Hematopoietic multipotent progenitor cell treated with erythropoietin and hydrocortisone succinate and interleukin-3 and kit ligand, for 15 days (in vitro differentiated cells): ENCODE measurements at regions not wholly inside any gene's neighbourhood (a gene's known extent, or its start where the extent isn't known, plus 50 kb on each side); places are given as distances from the start of the nearest gene placed in this dataset.
A peak's percentile ranks its signal among the peaks of the same experiment; 100 is the strongest.

ENCODE experiments used
- DNase-seq: peaks from one replicate; pipeline ENCODE4 v3.0.0-alpha.2; 2015; ENCODE audit warnings: low spot score

DNA sequence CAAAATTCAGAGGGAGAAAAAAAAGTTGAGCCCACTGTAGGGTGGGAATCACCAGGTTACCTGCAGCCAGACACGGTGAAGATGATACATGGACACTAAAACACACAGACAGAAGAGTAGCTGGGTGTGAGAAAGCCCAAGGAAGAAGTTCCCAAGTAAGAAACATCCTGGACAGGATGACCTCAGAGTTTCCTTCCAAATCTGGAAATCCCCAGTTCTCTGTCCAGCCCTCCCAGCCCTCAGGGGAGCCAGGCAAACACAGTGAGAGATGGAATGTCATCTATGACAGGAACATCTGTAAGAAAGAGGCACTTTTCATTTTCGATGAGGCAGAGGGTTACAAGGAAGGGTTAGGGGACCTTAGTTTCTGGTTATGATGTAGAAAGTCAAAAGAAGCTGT, 125.1 kb upstream of the LYZL1 start:
- no peak for DNase-seq

DNA sequence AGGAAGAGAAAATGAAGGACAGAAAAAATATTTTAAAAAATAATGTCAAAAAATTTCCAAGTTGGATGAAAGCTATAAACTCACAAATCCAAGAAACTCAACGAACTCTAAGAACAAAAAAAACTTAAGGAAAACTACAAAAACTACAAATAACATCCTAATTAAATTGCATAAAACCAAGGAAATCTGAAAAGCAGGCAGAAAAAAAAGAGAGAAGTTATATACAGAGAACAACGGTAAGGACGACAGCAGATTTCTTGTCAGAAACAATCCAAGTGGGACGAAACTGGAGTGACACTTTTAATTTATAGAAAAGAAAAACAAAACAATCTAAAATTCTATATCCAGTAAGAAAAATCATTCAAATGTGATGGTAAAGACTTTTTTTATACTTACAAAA, 122.2 kb upstream of the LYZL1 start:
- no peak for DNase-seq

DNA sequence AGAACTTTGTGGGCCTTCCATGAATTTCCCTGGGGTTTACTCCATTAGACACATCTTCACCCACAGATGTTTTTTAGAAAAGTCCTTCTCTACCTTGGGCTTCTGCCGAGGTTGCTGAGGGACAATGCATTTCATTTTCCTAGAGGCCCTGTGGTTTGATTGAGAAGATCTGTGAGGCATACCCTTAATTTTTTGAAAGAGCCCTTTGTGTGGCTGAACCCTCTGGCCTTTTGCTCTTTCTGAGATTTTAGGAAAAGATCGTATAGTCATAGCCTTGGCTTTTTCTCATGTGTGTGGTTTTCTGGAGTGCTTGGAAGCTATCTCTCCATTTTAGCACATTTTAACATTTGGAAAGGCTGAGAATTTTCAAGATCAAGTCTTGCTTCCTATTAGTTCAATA, 119.8 kb upstream of the LYZL1 start:
- DNase-seq: no peak

DNA sequence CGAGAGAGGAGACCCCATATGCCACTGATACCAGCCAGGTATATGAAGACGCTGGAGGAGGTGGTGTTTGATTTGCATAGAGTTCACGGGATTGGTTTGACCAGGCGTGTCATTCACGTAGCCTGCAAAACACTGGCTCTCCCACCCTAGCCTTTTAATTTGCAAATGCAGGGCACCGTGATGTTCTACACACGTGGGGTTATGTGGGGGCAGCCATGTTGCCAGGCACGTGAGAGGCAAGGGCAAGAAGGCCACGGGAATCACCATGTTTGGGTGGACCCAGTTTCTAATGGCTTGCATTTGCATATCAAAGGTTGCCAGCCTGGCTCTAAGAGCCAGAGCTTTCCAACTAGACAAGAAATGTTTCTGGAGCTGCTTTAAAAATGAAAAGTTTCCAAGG, 117.2 kb upstream of the LYZL1 start:
- DNase-seq: no peak

DNA sequence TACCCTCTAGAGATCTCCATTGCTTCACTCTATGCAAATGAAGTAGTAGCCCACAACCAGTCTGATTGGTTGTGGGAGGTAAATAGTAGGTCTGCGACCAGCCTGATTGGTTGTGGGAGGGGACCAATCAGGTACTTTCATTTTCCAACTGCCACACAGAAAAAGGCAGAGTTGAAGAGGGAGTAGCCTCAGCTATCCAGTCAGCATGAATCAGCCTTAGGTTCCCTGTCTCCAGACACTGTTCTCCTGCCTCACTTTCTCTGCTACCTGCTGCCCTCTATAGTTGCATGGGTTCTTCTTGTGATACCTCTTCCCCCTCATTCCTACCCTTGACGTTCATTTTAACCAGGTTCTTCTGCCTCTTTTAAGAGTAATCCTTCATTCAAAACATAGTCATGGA, 114.5 kb upstream of the LYZL1 start:
- DNase-seq: peak; percentile 9

DNA sequence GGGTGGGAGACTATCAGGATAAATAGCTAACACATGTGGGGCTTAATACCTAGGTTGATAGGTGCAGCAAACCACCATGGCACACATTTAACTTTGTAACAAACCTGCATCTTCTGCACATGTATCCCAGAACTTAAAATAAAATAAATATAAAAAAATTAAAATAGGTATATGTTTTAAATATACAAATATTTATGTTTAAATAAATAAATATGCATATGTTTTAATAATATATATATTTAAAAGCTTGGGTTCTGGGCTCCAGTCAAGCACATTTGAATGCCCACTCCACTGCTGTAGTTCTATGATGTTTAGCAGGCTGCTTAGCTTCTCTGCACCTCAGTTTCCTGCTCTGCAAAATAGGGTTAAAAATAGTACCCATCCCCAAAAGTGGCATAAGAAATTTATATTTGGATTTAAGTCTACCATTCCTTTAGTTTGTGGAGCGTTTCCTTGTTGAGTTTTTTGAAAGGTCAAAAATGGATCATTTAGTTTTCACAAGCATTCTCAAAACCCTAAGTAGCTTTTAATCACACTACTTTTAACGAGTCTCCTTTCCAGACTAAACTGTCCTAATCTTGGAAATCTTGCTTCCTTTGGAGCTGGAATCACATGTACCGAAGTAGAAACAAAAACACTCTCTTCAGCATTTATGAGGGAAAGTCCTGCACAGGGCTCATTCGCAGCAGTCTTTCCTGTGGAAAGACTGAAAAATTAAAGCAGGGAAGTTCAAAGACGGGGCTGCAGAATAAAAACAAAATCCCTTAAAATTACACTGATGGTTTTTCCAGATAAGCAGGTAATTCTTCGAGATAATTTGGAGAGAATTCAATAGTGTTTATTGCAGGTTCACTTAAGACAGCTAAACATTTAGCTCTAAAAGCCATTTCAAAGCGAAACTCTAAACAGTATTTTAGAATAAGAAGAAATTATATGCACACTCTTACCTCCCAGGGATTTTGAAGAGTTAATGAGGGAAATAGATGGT, 111.7 kb upstream of the LYZL1 start:
- DNase-seq: no peak

DNA sequence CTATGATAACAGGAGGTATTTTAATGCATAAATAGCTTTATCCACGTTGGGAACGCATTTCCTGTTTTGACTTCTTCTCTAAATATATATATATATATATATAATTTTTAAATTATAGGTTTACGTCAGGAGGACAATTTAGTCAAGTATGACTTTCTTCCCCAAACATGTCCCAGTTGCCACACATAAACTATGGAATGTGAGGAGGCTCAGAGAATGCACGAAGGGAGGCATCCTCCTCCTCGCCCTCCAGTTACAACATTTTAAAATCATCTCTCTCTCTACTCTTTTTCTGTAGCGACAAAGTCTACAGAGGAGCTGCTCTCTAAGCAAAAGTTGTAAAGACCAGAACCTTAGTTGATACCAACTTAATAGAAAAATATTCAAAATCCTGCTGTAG, 106.9 kb upstream of the LYZL1 start:
- DNase-seq: no peak

DNA sequence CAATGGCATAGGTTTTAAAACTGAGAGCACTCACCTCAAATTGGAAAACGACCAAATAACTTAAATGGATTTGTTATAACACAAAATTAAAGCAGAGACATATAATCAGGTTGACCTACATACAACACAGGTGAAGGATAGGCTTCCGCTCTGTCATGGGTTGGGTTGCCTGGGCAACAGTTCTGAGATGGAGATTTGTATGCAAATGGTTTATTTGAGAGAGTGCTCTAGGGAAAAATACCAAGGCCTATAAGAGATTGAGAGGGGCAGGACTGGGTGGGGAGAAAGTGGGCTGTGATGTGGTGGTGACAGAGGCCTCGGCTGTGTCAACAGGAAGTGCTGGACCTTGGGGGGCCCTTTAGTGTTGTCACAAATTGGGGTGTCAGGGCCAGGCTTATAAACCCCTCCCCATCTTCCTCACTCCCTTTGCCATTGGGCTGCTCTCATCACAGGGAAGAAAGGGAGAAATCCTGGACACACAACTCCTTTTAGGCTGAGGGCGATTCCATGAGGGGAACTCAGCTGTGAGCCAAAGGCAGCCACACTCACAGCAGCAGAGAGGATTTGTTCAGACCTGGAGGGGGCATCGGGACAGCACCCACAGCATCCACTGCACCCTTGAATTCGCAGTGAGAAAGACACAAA, 105.4 kb upstream of the LYZL1 start:
- no peak for DNase-seq

DNA sequence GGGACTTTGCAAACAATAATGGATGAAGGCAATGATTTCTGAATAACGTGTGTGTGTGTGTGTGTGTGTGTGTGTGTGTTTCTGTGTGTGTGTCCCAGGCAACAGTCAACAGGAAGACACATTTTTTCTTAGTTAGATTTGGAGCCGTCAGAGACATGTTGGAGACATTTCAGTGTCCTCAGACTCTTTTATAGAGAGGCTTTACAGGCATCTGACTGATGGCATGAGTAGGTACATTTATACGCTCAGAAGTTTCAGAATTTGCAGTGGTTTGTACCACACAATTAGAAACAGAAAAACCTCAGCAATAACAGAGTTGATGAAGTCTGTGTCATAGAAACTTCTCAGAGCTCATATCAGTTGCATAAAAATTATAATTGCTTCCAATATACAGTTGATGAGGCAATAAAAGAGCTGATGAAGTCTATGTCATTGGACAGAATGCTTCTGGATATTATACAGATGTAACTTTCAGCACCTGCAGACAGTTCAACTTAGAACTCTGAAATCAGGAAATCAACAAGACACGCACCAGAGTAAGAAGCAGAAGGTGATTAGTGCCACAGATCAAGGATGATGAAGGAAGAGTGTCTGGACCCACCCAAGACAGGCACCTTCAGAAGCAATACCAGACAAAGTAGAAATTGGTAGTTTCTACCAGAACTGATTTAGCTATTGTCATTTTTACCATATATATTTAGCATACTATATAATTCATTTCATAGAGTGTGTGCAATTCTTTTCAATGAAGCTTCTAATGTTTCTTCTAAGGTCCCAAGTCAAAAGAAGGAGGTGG, 104.5 kb upstream of the LYZL1 start:
- no peak for DNase-seq

DNA sequence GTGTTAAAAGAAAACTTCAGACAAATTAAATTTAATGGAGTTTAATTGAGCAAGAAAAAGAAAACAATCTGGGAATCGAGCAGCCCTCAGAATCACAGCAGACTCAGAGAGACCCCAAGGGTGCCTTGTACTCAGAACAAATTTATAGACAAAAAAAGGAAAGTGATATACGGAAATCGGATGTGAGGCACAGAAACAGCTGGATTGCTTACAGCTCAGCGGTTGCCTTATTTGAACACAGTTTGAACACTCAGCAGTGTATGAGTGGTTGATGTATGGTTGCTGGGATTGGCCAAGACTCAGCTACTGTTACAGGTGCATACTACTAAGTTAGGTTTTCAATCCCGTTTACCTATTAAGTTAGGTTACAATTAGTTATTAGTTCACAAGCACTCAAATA, 103.8 kb upstream of the LYZL1 start:
- no peak for DNase-seq

DNA sequence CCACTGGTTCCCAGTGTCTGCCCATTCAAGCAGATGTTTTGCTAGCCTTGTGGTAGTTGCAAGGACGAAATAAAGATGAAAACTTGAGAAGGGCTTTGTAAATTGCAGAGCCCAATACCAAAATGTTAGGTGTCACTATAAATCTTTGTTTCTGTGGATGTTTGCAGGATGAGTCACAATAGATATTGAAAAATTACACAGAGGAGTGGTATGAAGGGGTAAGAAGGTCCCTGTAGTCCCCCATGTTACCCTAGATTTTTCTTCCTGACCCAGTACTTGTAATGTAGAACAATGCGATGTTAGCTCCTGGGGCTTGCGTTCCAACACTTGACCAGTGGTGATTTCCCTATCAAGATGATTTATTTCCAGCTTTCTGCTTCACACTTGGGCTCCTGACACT, 102.6 kb upstream of the LYZL1 start:
- no peak for DNase-seq

DNA sequence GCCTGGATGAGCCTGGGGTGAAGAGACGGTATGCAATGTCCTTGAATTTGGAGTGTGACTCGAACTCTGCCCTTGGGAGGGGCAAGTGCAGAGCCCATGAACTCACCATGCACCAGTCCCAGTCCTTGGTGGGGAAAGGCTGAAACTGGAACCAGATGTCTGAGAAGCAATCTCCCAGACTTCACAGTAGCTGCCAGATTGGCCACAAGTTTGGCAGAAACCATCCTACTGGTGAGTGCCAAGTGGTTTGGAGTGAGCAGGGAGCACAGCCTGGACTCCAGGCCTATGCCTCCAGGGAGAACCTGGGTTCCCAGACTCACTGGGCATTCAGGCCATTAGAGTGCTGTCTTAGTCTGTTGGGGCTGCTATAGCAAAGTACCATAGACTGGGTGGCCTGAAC, 99.6 kb upstream of the LYZL1 start:
- DNase-seq: no peak

DNA sequence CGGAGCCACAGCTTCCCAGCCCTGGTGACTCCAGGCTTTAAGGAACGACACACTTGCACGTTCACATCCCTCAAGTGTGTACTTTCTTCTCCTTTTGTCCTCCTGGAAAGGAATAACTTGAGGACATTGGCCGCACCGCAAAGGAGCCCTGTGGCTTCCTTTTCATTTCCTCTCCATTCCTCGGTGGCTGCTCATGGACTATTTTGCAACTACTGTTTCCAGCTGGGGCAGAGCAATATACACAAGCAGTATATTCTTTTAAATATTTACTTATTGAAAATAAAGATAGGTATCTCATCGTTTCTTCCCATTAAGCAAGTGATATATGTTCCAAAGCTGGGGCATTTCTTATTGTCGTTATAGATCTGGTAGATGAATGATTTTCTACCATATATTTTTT, 97.2 kb upstream of the LYZL1 start:
- no peak for DNase-seq

DNA sequence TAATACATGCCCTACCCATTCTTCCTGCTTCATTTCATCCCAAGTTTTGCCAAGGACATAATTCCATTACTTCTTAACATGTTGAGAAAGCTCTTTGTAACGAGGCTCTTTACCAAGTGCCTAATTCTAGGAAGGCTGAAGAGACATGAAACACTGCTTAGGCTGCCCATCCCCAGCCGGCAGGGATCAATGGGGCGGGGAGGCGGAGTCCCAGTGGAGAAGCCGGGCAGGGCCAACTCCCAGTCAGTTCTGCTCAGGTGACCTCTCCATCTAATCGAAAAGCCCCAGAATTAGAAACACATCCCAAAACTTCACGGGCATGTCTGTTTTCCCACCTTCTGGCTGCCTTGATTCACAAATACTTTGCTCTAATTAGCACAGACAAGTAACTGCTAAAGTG, 89.5 kb upstream of the LYZL1 start:
- DNase-seq: no peak

DNA sequence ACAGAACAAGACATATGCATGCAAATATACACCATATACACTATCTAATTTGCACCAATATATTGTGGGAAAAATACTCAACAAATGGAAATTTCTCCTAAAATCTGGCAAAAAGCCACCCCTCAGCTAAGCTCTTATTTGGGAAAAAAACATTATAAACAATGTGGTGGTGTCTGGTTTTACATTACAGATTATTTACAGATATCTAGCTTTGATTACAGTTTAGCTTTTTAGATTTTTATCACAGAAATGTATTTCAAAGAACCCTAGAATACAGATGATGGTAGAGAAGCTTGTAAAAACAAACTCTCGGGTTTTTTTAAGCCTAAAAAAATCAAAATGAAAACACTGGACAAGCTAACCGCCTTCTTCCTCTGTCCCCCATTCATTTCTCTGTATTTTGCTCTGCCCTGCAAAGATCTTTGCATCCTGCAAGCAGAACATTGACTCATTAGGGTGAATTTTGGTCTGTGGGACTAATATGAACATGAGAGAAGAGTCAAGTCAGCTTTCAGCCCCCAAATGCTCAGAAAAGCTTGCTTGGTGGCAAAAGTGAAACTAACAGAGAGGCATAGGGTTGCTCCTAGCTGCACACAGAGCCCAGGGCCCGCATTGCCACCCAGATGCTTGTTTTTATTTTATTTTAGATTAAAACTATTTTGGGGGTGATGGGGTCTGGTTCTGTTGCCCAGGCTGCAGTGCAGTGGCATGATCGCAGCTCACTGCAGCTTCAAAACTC, 88.8 kb upstream of the LYZL1 start:
- no peak for DNase-seq

DNA sequence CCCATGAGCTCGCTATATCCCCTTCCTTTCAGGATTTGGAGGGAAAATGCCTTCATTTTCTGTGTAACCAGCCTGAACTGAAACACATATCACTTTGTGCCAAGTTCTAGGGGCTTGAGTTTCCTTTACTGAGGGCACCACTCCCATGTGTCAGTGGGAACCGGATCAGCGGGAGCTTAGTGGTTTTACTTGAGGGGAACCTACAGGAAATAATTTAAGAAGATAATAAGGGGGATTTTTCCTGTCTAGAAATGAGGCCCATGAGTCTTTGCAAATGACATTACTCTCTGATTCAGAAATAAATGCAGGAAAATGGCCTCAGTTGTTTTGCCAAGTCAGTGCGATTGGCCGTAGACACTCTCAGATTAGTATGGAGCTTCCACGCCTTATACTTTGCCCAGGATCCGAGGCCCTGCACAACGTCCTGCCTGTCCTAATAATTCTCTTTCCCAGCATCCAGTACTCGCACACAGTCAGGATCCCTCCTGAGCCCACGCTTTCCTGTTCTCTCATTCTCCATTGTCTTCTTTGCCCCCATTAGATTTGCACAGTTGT, 86.4 kb upstream of the LYZL1 start:
- no peak for DNase-seq

DNA sequence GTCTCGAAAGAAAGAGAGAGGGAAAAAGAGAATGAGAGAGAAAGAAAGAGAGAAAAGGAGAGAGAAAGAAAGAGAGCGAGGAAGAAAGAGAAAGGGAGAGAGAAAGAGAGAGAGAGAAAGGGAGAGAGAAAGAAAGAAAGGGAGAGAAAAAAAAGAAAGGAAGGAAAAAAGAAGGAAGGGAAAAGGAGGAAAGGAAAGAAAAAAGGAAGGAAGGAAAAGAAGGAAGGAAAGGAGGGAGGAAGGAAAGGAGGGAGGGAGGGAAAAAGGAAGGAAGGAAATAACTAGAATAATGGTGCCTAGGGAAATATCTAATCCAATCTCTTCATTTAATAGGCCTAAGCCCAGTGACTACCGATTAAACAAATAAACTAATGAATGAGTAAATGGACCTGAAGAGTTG, 85.4 kb upstream of the LYZL1 start:
- DNase-seq: no peak

DNA sequence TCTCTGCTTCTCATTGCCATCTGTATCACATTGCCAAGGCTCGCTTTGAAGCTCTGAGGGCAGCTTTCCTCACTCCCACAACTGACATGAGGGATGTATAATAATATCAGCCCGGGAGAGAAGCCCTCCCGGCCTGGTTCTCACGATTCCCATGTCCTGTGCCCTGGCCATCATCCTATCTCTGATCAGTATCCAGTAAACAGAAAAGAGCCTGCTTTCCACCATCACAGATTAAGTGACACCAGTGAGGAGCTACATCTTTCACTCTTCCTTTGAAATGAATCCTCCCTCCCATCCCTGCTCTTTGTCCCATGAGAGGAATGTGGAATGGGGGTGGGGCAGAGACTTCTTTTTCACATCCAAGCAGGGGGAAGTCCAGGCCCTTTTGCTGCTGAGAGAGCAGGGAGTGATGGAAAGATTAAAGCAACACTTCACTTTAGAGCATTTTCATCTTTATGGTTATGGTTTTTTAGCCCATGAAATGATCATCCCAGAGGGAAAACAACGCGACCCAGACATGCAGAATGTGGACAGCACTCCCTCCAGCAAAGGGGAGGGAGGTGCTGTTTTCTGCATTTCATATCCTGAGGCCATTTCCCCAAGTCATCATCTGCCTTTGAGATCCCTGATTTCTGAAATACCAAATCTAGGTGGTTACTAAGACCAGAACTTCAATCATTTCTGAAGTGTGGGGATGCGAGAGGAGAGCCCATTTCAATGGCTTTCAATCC, 84.6 kb upstream of the LYZL1 start:
- DNase-seq: no peak

DNA sequence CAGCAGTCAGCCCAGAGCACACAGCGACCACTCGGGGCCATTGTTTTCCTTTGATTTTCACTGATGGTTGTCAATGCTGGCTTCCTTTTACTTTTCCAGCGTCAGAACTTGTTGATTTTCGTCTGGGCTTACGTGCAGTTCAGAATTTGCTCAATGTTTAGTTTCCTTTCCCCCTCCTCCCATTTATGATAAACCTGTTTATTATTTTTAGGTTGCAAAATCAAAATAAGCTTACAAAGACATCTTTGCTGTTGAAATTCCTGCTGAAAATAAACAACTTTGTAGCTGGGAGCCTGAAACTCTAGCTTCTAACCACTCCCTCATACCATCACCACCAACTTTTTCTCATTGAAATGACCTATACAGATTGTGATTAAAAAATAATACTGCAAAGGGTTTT, 83.1 kb upstream of the LYZL1 start:
- no peak for DNase-seq

DNA sequence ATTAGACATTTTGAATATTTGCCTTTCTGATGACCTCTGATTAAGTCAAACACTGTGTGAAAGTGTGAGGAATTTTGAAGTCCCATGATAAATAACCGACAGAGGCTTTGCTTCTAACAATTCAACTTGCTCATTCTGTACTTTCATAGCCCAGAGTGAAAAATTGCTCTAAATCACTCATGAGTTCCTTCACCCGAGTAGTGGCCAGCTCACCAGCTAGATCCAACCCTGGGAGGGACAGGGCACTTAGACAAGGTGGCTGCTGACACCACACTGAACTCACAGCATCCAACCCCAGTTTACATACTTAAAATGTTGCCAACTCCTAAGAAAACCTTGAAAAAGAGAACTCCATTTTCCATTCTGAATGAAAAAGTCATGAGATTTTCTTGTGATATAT, 80.0 kb upstream of the LYZL1 start:
- no peak for DNase-seq

DNA sequence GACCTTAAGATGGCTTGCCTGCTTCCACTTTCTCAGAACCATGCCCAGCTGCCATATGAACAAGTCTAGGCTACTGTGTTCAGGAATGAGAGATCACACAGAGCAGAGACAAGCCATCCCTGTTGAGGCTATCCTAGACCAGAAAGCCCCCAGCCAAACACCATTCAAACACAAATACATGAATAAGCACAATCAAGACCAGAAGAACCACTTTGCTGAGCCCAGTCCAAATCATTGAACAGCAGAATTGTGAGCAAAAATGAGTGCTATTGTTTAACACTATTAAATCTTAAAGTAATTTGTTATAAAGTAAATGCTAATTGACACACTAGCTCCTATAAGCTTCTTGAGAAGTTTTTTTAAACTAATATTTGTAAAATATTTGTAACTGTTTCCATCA, 79.0 kb upstream of the LYZL1 start:
- DNase-seq: no peak
